NOMO-1 treated with dmso at 0.1 percent for 144 hours (cell line): ENCODE measurements at regions not wholly inside any gene's neighbourhood (a gene's known extent, or its start where the extent isn't known, plus 50 kb on each side); places are given as distances from the start of the nearest gene placed in this dataset.
"Not testable (repeated sequence)": the region's sequence is repeated elsewhere in the genome, so short reads cannot be mapped to it uniquely, and the experiment has no call there.

Experiments
- DNase-seq: peaks from one replicate; lab custom pipeline; 2025; ENCODE audit not compliant: unreplicated experiment; lab: John Stamatoyannopoulos, UW

DNA sequence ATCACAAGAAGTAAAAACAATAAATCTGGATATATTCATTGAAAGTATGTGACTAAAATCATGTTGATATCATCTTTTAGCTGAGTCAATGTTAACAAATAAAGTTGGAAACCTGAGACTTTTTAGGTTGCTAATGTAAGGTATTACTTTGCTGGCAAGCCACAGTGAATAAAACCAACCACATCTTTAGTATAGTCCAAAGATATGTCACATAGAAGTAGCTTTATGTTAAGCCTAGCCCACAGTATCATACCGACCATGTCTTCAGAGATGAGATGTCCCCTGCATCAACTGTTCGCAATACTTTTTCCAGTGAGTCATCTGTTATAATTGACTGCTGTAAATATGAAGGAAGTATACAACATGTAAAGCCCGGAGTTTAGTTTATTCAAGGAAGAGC, 107.6 kb upstream of the MCHR2 start:
- DNase-seq, result no peak

DNA sequence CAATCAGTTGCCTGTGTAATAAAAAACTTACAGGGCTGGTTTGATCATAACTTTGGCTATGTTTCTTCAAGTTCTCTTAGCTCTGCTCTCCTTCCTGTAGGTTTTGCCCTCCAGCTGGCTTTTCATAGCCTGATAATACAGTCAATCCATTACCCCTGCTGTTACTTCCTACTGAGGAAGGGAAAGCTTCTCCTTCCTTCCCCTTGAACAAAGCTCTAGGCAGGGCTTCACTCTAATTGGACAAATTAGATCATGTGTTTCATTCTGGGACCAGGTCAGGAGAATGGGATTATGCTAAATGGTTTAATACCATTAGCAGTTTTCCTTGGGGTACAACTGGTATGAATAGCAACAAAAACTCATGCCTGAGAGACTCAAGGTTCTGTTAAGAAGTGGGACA, 106.8 kb upstream of the MCHR2 start:
- no peak for DNase-seq

DNA sequence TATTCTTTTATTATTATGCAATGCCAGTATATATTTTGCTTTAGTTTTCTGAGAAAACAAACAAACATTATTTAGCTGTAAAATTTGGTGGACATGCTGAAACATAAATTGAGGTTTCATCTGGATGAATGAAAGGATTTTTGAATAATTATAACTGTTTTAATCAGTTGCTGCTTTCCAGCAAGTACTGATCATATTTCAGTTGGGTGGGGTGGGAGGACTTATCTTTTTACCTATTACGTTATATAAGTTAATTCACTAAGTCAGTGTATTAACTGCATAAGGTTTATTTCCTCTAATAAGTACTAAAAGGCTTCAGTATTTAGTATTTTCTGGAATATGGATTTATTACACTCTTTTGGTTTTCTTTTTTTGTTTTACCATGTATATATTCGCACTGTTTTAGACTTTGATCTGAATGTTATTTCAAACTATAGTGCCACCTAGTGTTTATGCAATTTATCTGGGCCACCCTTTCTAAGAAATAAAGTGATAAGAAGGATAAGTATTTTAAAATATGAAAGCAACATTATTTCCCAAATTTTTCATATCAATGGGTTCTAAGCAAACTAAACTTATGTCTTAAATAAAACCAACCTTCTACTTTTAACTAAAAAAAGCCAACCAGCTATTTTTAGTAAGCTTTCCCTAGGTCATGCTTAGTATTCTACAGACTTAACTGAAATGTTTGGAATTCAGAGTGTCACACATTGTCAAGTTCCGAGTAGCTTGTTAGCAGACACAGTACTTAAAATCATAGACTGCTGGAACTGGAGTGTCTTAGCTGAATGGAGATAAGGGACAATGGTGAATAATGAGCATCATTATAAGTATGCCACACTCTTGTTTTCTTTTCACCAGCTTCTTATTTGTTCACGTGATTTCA, 105.4 kb upstream of the MCHR2 start:
- DNase-seq, result no peak

DNA sequence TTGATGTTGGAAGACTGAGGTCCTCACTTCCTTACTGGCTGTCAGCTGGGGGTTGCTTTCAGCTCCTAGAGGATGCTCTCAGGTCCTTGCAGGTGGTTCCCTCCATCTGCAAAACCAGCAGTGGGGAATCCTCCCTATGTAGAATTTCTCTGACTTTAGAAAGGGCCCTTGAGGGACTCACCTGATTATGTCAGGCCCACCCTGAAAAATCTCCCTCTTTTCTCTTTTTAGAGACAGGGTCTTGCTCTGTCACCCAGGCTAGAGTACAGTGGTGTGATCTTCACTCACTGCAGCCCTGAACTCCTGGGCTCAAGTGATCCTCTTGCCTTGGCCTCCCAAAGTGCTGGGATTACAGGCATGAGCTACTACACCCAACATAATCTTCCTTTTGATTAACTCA, 102.9 kb upstream of the MCHR2 start:
- DNase-seq, result no peak

DNA sequence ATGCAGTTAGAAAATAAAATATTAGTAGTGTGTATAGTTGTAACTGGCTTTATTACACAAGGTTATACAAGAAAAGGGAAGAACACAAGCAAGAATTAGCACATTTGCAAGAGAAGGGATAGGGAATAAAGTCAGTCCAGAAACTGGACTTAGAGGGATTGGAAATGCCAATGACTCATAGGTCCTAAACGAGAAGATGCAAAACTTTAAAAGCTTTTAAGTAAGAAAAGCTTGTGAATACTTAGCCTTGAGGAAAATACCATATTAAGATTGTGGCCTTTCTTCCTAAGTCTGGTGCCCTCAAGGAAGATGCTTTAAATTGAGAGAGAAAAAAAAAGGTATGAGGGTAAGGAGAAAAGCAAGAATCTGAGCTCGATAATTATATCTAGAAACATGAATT, 102.3 kb upstream of the MCHR2 start:
- no peak for DNase-seq

DNA sequence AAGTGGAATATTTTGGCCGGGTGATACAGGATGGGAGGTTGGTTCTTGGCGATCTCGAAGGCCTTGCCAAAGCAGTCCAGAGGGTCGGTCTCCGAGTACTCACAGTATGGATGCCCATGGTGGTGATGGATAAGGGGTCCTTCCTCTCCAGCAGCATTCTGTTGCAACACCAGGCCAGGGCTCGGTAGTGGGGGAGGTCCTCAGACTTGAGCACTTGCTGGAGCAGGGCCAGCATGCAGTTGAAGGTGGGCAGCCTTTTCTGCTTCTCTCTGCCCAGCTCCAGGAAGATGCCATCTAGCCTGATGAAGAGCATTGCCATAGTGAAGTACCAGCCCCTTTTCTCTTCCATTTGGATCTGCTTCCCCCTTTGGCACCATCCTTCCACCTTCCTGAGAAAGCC, 99.4 kb upstream of the MCHR2 start:
- no peak for DNase-seq

DNA sequence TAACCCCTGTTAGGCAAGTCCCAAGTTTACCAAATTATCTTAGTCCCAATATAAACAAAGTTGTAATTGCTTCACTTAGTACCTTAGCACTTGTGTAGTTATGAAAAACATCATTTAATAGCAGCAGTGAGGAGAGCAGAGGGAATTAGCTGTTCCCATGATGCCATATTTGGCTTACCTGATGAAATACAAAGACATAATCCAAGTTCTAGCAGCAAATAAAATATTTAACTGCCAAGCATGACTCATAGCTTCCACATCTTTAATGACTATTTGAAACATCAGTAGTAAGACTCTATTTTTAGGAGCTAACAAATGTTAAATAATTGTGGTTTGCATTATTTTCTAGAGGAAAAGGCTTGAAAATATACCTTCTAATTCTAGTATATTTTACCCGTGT, 94.0 kb upstream of the MCHR2 start:
- no peak for DNase-seq

DNA sequence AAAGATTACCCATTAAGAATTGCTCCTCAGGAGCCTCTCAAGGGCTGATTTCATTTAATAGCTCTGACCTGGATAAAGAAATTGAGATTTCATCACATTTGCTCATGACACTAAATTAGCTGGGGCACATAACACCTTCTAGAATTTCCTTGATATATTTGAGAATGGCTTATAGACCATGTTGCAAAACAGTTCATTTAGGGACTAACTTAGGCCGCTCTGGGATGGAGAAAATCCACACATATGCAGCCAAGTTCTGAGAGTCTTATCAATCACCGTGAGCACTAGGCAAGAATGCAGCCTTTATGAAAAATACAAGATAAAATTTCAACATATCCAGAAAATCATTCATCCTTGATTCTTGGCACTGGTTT, 91.0 kb upstream of the MCHR2 start:
- DNase-seq, result no peak

DNA sequence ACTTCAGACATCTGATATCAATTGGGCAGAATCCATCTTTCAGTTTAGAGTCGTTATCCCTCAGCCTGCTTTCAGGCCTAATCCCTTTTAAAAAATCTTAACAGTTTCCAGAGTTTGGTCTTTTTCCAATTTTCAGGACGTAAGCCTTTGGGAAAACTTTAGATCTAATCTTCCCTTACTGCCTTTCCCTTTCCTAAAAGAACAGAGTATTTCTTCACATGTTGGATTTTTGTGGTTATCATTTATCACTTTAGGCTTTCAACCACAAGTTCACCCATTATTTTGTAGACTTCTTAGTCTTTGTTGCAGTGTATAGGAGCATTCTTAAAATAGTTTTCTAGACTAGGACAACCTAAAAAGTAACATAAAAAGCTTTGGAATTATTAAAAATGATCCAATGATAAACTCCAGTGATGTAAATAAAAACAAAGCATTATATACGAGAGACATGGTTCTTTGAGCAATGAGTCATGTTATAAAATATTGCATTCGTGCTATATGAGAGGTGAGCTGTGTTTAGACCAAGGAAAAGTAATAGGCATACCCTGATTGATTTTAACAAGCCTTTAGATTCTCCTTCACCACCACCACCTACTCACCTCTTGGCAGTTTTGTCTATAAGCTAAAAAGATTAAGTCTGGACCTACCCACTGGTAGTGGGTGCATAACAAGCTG, 90.4 kb upstream of the MCHR2 start:
- no peak for DNase-seq

DNA sequence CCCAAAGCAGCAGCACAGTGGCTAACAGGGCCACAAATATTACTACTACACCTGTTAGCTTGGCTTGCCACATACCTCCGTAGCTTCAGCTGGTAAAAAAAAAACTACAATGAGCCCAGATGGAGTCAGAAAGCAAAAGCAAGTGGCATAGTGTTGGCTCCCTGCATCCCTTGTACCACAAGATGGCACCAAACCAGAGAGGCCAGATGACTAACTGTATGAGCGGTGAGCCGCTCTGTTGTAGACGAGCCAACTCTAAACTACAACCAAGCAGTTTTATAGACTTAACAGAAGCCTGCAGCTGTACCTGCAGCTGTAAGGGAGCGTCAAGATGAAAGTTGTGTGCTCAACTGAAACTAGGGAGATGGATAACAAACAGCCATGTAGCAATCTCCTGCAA, 84.5 kb upstream of the MCHR2 start:
- no peak for DNase-seq

DNA sequence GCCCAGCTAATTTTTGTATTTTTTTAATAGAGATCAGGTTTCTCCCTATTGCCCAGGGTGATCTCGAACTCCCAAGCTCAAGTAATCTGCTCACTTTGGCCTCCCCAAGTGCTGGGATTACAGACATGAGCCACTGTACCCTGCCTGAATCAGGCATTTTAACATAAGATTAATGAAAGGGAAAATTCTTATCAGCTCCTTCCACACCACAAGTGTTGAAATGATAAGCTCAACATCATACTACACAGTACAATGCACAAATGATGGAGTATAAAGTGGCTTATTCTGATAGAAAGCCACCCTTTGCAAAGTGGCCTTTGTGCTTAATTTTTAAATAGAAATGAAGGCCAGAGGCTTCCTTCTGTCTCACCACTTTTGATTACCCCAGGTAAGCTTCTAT, 71.3 kb upstream of the MCHR2 start:
- DNase-seq, result no peak

DNA sequence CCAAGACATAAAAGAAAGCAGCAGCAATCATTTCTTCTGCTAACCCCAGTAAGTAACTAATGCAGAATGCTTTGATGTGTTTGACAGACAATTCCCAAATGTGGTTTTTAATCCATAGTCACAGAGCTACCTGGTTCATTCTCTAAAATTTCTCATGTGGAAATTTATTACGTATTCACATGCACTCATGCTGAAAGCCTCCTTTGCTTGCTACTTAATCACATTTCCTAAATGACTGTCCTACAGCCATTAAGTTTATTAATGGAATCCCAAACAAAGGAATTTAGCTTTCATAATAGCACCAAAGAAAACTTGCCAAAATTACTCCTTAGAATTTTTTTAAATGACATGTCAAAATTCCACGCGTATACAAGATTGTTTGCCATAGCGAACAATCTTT, 68.6 kb upstream of the MCHR2 start:
- no peak for DNase-seq

DNA sequence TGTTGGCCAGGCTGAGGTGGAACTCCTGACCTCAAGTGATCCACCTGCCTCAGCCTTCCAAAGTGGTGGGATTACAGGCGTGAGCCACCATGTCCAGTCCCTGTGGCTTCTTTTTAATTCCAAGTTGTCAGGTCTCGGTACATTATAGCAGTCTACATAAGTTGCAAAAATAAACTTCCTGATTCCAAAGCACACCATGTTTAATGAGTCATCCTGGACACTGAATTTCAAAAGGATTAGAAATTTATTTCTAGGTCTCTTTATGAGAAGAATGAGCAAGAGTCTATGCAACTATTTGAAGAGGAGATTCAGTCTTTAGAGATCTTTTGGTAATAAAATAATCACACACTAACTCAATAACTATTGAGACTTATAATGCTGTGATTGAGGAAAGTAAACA, 63.9 kb upstream of the MCHR2 start:
- no peak for DNase-seq

DNA sequence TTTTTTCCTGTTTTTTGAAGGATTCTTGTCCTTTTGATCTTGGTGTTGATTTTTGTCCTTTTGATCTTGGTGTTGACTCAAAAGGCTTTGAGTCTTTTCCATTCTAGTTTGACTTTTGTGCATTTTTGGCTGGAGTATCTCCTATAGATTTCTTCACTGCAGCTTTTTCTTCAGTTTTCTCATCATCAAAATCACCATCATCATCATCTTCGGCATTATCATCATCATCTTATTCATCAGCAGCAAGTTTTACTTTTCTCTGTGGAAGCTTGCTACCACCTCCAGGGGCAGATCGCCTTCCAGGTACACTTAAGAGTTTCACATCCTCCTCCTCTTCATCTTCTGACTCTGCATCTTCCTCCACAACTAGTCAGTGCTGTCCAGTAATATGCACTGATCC, 56.5 kb upstream of the MCHR2 start:
- no peak for DNase-seq

DNA sequence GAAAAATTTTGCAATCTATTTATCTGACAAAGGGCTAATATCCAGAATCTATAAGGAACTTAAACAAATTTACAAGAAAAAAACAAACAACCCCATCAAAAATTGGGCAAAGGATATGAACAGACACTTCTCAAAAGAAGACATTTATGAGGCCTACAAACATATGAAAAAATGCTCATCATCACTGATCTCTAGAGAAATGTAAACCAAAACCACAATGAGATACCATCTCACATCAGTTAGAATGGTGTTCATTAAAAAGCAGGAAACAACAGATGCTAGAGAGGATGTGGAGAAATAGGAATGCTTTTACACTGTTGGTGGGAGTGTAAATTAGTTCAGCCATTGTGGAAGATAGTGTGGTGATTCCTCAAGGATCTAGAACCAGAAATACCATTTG, 49.9 kb upstream of the MCHR2 start:
- not testable (repeated sequence) for DNase-seq
